Loucy (cell line): ENCODE measurements at regions not wholly inside any gene's neighbourhood (a gene's known extent, or its start where the extent isn't known, plus 50 kb on each side); places are given as distances from the start of the nearest gene placed in this dataset.
A peak's percentile ranks its signal among the peaks of the same experiment; 100 is the strongest.

Experiments
- H2AFZ ChIP-seq: fragments of 200-600 bp; sonication (generic); 2 replicates; pipeline ENCODE4 v1.6.0; 2016; ENCODE audit warnings: antibody characterized with exemption, mild to moderate bottlenecking, low read length, moderate library complexity
- H3F3A ChIP-seq: fragments of 200-600 bp; 2 replicates; pipeline ENCODE4 v1.6.0; 2016; ENCODE audit warnings: antibody characterized with exemption, low read depth, mild to moderate bottlenecking
- H3K27me3 ChIP-seq: fragments of 200-600 bp; sonication (generic); 2 replicates; pipeline ENCODE4 v1.6.1; 2014; ENCODE audit warnings: low read length, mild to moderate bottlenecking; ENCODE audit not compliant: insufficient read depth, poor library complexity, severe bottlenecking
- H3K36me3 ChIP-seq: fragments of 200-600 bp; sonication (generic); 2 replicates; pipeline ENCODE4 v1.6.1; 2016; ENCODE audit warnings: low read length; ENCODE audit not compliant: insufficient read depth
- H3K4me1 ChIP-seq: fragments of 200-600 bp; sonication (generic); 2 replicates; pipeline ENCODE4 v1.5.1; 2014; ENCODE audit warnings: low read length, mild to moderate bottlenecking; ENCODE audit not compliant: insufficient read depth, poor library complexity, severe bottlenecking
- H3K4me2 ChIP-seq: fragments of 200-600 bp; sonication (generic); 2 replicates; pipeline ENCODE4 v1.6.0; 2014; ENCODE audit warnings: antibody characterized with exemption, low read length, low read depth, mild to moderate bottlenecking; ENCODE audit not compliant: poor library complexity, severe bottlenecking
- H3K4me3 ChIP-seq: fragments of 200-600 bp; sonication (generic); 2 replicates; pipeline ENCODE4 v1.5.1; 2014; ENCODE audit warnings: low read length, mild to moderate bottlenecking, mixed read lengths; ENCODE audit not compliant: poor library complexity, severe bottlenecking
- H3K79me2 ChIP-seq: fragments of 200-600 bp; sonication (generic); 2 replicates; pipeline ENCODE4 v1.6.1; 2014; ENCODE audit warnings: low read length; ENCODE audit not compliant: insufficient read depth
- H3K9ac ChIP-seq: fragments of 200-600 bp; sonication (generic); 2 replicates; pipeline ENCODE4 v1.6.0; 2014; ENCODE audit warnings: mild to moderate bottlenecking, low read depth, low read length, moderate library complexity; ENCODE audit not compliant: poor library complexity, severe bottlenecking
- H3K9me2 ChIP-seq: fragments of 200-600 bp; sonication (generic); replicated peaks from 2 replicates; pipeline ENCODE4 v1.6.1; 2016; ENCODE audit warnings: low read depth, low read length, mixed read lengths
- H3K9me3 ChIP-seq: fragments of 200-600 bp; sonication (generic); 2 replicates; pipeline ENCODE4 v1.6.1; 2014; ENCODE audit warnings: mild to moderate bottlenecking, antibody characterized with exemption, low read length, low read depth; ENCODE audit not compliant: insufficient read depth
- H4K20me1 ChIP-seq: fragments of 200-600 bp; sonication (generic); 2 replicates; pipeline ENCODE4 v1.6.0; 2014; ENCODE audit warnings: antibody characterized with exemption, low read length, mild to moderate bottlenecking; ENCODE audit not compliant: insufficient read depth, poor library complexity, severe bottlenecking
- EZH2phosphoT487 ChIP-seq: fragments of 200-600 bp; IDR thresholded peaks from 2 replicates; pipeline ENCODE4 v1.6.1; 2018; ENCODE audit warnings: antibody characterized with exemption, mild to moderate bottlenecking, moderate library complexity, borderline replicate concordance
- TF ChIP-seq, protein P1 (sequence below): fragments of 200-600 bp; sonication (generic); conservative IDR thresholded peaks from 2 replicates; pipeline ENCODE4 v1.5.1; 2014; ENCODE audit warnings: mild to moderate bottlenecking, antibody characterized with exemption, low read length

DNA sequence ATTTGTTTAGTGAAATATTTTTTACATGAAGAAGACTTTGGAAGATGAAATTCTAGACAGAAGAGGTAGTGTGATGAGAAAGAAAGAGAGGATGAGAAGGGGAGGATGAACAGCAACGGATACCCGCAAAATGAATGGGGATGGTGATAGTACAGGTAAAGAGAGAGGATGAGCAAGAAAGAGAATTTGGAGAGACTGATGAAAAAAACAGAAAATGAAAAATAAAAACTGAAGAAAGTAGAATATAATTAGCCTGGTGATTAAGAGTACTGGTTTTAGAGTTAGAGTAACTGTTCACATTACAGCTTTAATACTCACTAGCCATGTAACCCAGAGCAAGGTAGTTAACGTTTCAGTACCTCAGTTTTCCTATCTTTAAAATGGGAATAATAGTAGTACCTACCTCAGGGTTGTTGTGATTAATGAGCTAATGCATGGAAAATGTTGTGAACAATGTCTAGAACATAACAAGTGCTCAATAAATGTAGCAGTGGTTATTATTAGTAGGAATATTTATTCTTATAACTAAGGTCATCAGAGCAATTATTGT lies 54.9 kb upstream of the ANTXR2 start:
- TF ChIP-seq, protein P1, sequence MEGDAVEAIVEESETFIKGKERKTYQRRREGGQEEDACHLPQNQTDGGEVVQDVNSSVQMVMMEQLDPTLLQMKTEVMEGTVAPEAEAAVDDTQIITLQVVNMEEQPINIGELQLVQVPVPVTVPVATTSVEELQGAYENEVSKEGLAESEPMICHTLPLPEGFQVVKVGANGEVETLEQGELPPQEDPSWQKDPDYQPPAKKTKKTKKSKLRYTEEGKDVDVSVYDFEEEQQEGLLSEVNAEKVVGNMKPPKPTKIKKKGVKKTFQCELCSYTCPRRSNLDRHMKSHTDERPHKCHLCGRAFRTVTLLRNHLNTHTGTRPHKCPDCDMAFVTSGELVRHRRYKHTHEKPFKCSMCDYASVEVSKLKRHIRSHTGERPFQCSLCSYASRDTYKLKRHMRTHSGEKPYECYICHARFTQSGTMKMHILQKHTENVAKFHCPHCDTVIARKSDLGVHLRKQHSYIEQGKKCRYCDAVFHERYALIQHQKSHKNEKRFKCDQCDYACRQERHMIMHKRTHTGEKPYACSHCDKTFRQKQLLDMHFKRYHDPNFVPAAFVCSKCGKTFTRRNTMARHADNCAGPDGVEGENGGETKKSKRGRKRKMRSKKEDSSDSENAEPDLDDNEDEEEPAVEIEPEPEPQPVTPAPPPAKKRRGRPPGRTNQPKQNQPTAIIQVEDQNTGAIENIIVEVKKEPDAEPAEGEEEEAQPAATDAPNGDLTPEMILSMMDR: no peak
- no peak for TF ChIP-seq EZH2phosphoT487
- H4K20me1 ChIP-seq: no peaks in the 10 kb centered on the region
- H3K36me3 ChIP-seq: no peaks in the 10 kb centered on the region
- H3K9me2 ChIP-seq: no peaks in the 10 kb centered on the region
- no peaks in the 10 kb centered on the region for H3K9me3 ChIP-seq
- peaks cover 31% of the 10 kb centered on the region for H3F3A ChIP-seq
- H3K27me3 ChIP-seq: no peaks in the 10 kb centered on the region
- peaks cover 86% of the 10 kb centered on the region for H3K4me1 ChIP-seq
- peak overlapping the region; percentile 86 for H3K4me2 ChIP-seq
- no peak overlapping the region for H2AFZ ChIP-seq
- peaks cover 19% of the 10 kb centered on the region for H3K79me2 ChIP-seq
- peak overlapping the region; percentile 85 for H3K9ac ChIP-seq
- peak overlapping the region; percentile 69 for H3K4me3 ChIP-seq

DNA sequence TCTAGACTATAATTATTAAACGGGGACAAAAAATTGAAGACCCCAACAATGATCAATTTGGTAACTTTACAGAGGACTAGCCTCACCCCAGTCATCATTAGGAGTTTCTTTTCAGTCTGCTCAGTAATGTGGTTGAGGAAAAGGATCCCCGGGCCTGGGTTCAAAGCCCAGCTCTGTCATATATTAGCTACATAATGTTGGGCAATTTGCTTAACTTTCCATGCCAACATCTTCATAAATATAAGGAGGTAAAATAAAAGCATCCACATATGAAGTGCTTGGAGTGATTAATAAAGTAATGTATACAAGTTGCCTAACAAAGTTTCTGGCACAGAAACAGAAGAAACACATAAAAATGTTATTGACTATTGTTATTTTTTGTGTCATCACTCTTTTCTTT lies 53.4 kb upstream of the ANTXR2 start:
- H3K36me3 ChIP-seq: no peaks in the 10 kb centered on the region
- H2AFZ ChIP-seq: no peak overlapping the region
- H3K27me3 ChIP-seq: no peaks in the 10 kb centered on the region
- peak overlapping the region; percentile 85 for H3K9ac ChIP-seq
- peaks cover 32% of the 10 kb centered on the region for H3K79me2 ChIP-seq
- peaks cover 77% of the 10 kb centered on the region for H3K4me1 ChIP-seq
- TF ChIP-seq EZH2phosphoT487: no peak
- TF ChIP-seq, protein P1: no peak
- H3K9me3 ChIP-seq: no peaks in the 10 kb centered on the region
- no peaks in the 10 kb centered on the region for H3K9me2 ChIP-seq
- H3K4me3 ChIP-seq: peak overlapping the region; percentile 69
- H3F3A ChIP-seq: peaks cover 31% of the 10 kb centered on the region
- H4K20me1 ChIP-seq: no peaks in the 10 kb centered on the region
- H3K4me2 ChIP-seq: peak overlapping the region; percentile 86

DNA sequence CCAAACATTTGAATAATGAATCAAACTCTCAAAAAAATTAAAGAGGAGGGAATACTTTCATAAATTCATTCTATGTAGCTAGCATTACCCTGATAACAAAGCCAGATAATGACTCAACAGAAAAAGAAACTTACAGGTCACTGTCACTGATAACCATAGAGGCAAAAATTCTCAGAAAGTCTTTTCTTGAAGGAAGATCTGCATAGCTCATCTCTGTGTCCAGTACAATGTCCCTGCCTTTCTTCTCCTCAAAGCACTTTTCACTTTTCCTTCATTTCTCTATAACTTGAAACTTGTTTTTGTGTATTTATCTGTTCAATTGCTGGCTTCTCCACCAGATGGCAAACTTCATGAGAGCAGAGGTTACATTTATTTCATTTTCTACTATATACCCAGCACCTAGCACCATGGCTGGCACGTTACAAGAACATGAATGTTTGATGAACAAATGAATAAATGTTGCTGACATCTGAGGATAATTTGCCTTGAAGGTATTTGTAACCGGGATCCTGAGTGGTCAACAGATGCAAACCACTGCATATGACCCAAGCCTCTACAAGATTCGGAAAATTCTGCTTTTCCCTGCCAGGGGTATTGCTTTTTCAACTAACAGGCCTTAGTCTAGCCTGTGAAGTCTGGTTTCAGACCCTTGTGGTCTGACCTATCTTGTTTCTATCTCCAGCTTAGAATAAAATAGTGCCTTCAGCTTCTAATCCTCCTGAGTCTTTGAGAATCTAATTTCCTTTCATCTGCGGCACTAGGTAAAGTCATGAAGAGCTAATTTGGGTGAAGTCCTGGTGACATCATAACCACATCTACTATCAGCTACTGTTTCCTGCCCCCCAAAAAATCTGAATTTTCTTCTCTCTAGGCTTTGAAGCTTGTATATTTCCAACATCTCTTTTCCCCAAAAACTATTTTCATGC lies 52.5 kb upstream of the ANTXR2 start:
- H3K4me2 ChIP-seq: peak overlapping the region; percentile 86
- peak overlapping the region; percentile 85 for H3K9ac ChIP-seq

More for the DNA sequence above, 52.5 kb upstream of the ANTXR2 start:
- Histone ChIP-seq H2AFZ (peak overlapping the region; percentile 14; the same call in 1 of the 2 replicates), H3K36me3 (no peaks in the 10 kb centered on the region), H4K20me1 (no peaks in the 10 kb centered on the region), H3K9me2 (no peaks in the 10 kb centered on the region), H3K4me1 (peaks cover 69% of the 10 kb centered on the region), H3K9me3 (no peaks in the 10 kb centered on the region), H3F3A (peaks cover 31% of the 10 kb centered on the region), H3K27me3 (no peaks in the 10 kb centered on the region), H3K79me2 (peaks cover 41% of the 10 kb centered on the region), H3K4me3 (peak overlapping the region; percentile 69)
- TF ChIP-seq, protein P1: peak; percentile 81
- TF ChIP-seq EZH2phosphoT487: no peak
